ENCODE measurements at regions not wholly inside any gene's neighbourhood (a gene's known extent, or its start where the extent isn't known, plus 50 kb on each side); places are given as distances from the start of the nearest gene placed in this dataset.

DNA sequence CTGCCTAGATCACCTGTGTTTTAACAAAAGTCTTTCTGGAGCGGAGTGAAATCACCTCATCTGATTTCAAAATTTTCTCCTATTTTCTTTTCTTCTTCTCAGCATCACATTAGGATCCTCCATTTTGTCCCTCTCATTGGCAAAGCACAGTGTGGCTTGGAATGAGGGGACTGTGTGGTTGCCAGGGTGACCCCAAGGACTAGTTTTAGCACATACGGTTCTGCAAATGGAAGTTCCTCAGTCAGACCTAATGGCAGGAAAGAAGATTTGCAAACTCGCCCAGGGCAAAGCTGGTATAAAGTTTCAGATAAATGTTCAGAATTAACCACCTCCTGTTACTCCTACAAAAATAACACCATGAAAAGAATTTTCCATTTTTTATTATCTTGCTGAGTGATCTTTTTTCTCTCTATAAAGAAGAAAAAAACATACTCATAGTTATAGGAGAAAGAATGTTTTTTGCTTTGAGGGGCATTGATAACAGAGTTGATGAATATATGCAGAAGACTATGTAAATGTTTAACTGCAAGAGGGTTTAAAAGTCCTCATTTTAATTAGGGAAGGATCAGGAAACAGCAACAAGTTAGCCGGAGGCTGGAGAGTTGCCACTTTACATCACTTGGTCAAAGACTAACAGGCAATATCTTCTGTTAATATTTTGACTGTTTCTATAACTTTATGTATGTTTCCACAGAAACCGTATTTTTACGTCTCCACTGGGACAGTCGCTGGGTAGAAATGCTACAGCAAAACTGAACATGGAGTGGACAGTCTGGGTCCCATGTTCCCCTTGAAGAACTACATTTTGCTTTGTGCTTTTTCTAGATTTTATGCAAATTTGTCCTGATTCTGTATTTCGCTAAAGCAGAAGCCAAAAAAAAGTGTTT, 257.8 kb downstream of the NR2F1-AS1 start:
- TF ChIP-seq, protein P1, sequence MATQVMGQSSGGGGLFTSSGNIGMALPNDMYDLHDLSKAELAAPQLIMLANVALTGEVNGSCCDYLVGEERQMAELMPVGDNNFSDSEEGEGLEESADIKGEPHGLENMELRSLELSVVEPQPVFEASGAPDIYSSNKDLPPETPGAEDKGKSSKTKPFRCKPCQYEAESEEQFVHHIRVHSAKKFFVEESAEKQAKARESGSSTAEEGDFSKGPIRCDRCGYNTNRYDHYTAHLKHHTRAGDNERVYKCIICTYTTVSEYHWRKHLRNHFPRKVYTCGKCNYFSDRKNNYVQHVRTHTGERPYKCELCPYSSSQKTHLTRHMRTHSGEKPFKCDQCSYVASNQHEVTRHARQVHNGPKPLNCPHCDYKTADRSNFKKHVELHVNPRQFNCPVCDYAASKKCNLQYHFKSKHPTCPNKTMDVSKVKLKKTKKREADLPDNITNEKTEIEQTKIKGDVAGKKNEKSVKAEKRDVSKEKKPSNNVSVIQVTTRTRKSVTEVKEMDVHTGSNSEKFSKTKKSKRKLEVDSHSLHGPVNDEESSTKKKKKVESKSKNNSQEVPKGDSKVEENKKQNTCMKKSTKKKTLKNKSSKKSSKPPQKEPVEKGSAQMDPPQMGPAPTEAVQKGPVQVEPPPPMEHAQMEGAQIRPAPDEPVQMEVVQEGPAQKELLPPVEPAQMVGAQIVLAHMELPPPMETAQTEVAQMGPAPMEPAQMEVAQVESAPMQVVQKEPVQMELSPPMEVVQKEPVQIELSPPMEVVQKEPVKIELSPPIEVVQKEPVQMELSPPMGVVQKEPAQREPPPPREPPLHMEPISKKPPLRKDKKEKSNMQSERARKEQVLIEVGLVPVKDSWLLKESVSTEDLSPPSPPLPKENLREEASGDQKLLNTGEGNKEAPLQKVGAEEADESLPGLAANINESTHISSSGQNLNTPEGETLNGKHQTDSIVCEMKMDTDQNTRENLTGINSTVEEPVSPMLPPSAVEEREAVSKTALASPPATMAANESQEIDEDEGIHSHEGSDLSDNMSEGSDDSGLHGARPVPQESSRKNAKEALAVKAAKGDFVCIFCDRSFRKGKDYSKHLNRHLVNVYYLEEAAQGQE (IDR thresholded peaks at IDR 0.05; ENCODE audit: low read depth), result no peak
- TF ChIP-seq TEAD4 (IDR thresholded peaks at IDR 0.05), result no peak
- TF ChIP-seq FOXM1 (IDR thresholded peaks at IDR 0.05; ENCODE audit: borderline replicate concordance, low read depth), result no peak
- TF ChIP-seq, protein P2, sequence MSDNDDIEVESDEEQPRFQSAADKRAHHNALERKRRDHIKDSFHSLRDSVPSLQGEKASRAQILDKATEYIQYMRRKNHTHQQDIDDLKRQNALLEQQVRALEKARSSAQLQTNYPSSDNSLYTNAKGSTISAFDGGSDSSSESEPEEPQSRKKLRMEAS (IDR thresholded peaks at IDR 0.05), result no peak
- TF ChIP-seq EP300 (IDR thresholded peaks at IDR 0.05; ENCODE audit: borderline replicate concordance), result no peak
- TF ChIP-seq TCF12 (IDR thresholded peaks at IDR 0.05; ENCODE audit: low read depth), result no peak
- TF ChIP-seq RAD21 (IDR thresholded peaks at IDR 0.05; ENCODE audit: low read depth), result no peak
- no peak for TF ChIP-seq CEBPB (IDR thresholded peaks at IDR 0.05)
- no peak for TF ChIP-seq NFIC (IDR thresholded peaks at IDR 0.05)
- no peak for TF ChIP-seq YY1 (IDR thresholded peaks at IDR 0.05; ENCODE audit: low read depth)
- no peak for TF ChIP-seq ZBTB7A (IDR thresholded peaks at IDR 0.05; ENCODE audit: low read depth)
- TF ChIP-seq, protein P3, sequence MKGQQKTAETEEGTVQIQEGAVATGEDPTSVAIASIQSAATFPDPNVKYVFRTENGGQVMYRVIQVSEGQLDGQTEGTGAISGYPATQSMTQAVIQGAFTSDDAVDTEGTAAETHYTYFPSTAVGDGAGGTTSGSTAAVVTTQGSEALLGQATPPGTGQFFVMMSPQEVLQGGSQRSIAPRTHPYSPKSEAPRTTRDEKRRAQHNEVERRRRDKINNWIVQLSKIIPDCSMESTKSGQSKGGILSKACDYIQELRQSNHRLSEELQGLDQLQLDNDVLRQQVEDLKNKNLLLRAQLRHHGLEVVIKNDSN (IDR thresholded peaks at IDR 0.05), result no peak
- no peak for TF ChIP-seq EGR1 (IDR thresholded peaks at IDR 0.05)
